GM12864 (cell line): ENCODE measurements at regions not wholly inside any gene's neighbourhood (a gene's known extent, or its start where the extent isn't known, plus 50 kb on each side); places are given as distances from the start of the nearest gene placed in this dataset.

Experiments used
- DNase-seq: peaks from one replicate; pipeline ENCODE4 v3.0.0-alpha.2; 2011; ENCODE audit warnings: low read depth
- H3K4me3 ChIP-seq: 2 replicates; pipeline ENCODE4 v1.5.1; 2011; ENCODE audit warnings: mild to moderate bottlenecking, low read depth, low read length, control low read depth
- TF ChIP-seq, protein P1 (sequence below): IDR thresholded peaks from 2 replicates; pipeline ENCODE4 v1.5.1; 2011; ENCODE audit warnings: low read depth, mild to moderate bottlenecking, moderate library complexity, low read length, control low read depth, inconsistent platforms; ENCODE audit errors: missing control alignments

DNA sequence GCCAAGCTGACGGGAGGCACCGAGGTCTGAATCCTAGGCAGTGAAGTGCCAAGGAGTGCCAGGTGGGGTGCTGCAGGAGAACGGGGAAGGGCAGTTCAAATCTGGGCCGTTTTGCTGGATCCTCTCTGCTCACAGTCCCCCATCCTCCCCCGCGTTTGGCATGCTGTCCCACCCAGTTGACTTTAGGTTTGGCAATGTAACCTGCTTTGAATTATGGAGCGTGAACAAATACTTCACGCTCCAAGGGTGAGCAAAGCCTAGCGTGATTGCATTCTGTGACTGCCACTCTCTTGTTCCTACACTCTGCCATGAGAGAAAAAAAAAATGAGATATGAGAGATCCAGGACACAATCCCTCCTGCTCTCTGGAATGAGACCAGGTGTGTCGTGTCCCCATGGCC lies 381.9 kb downstream of the ZNF516 start:
- no peak for DNase-seq
- TF ChIP-seq, protein P1, sequence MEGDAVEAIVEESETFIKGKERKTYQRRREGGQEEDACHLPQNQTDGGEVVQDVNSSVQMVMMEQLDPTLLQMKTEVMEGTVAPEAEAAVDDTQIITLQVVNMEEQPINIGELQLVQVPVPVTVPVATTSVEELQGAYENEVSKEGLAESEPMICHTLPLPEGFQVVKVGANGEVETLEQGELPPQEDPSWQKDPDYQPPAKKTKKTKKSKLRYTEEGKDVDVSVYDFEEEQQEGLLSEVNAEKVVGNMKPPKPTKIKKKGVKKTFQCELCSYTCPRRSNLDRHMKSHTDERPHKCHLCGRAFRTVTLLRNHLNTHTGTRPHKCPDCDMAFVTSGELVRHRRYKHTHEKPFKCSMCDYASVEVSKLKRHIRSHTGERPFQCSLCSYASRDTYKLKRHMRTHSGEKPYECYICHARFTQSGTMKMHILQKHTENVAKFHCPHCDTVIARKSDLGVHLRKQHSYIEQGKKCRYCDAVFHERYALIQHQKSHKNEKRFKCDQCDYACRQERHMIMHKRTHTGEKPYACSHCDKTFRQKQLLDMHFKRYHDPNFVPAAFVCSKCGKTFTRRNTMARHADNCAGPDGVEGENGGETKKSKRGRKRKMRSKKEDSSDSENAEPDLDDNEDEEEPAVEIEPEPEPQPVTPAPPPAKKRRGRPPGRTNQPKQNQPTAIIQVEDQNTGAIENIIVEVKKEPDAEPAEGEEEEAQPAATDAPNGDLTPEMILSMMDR: no peak
- H3K4me3 ChIP-seq: no peak overlapping the region

DNA sequence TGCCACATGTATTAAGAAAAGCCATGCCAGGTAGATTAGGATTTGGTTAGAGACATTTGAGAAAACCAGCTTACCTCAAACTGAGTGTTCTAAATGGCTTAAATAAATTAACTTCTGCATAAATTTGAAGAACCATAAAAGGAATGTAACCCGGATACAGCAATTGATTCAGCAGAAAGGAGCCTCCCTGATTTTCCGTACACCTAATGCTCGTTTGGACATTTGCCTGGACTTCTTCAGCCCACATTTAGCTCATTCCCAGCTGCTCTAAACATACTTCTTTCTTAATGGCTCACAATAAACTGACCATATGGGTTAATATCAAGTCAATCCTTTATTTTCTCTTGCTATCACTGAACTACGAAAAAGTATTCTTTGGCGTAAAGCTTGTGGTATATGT lies 392.4 kb downstream of the ZNF516 start:
- TF ChIP-seq, protein P1: no peak
- no peak overlapping the region for H3K4me3 ChIP-seq
- no peak for DNase-seq

- no peak for DNase-seq
- H3K4me3 ChIP-seq: no peak overlapping the region
- TF ChIP-seq, protein P1: no peak
These were observed 392.9 kb downstream of the ZNF516 start for GRCh38 chr18:76102156-76102555.

DNA sequence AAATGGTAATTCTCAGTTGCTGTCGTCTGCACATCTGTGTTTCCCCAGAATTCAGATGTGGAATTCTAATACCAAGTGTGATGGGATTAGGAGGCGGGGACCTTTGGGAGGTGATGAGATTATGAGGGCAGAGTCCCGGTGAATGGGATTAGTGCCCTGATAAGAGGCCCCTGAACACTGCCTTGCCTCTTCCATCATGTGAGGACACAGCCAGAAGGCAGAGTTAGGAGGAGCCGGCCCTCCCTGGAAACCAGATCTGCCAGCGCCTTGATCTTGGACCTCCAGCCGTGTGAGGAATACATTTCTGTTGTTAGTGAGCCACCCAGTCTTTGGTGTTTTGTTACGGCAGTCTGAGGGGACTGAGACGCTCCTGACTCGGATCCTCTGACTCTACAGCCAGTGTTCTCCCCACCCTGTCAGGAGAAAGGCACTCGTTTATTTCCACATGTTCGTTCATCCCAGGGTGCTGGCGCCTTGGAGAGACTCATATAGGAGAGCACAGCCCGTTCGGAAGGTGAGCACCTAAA lies 395.0 kb downstream of the ZNF516 start:
- DNase-seq: no peak
- no peak overlapping the region for H3K4me3 ChIP-seq
- TF ChIP-seq, protein P1: no peak

GRCh38 chr18:76098674-76099411 lies 396.2 kb downstream of the ZNF516 start:
- no peak for DNase-seq
- H3K4me3 ChIP-seq: no peak overlapping the region
- TF ChIP-seq, protein P1: no peak

DNA sequence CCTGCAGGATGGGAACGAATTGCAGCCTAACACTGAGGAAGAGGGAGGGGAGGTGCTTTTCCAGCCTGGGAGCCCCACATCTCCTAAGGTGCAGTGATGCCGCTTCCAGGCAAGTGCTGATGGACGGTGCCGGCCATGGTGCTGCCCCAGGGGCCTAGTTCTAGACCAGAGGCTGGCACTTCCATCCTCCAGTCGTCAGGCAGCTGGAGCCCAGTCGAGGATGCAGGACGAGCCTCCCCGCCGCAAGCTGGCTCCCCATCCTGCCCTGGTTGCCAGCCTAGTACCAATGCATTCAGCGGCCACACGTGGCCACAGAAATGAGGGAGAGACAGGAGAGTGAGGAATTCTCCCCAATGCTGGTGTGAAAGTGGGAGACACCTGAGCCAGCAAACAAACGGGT lies 413.5 kb downstream of the ZNF516 start:
- no peak for DNase-seq
- no peak overlapping the region for H3K4me3 ChIP-seq
- TF ChIP-seq, protein P1: no peak

DNA sequence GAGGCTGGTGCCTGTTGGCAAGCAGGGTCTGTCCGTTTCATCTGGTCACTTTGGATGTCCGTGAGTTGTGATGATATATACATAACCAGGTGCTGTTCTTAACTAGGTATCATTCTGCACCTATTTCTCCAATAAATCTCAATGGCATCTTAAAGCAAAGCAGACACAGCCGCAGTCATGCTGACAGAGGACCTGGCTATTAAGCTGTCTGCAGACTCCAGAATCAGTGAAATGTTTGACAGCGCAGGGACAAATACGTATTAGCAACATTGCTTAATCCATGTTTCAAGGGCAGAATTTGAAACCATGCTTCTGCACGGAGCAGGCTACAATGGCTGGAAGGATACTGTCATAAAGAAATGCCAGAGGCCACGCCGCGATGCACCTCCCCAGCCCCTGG lies 414.6 kb downstream of the ZNF516 start:
- no peak overlapping the region for H3K4me3 ChIP-seq
- TF ChIP-seq, protein P1: no peak
- DNase-seq: no peak
